GM21723 (cell line): ENCODE measurements at regions not wholly inside any gene's neighbourhood (a gene's known extent, or its start where the extent isn't known, plus 50 kb on each side); places are given as distances from the start of the nearest gene placed in this dataset.

Experiments
- ATAC-seq: cut with Tn5 transposase; IDR thresholded peaks from one replicate; pipeline ENCODE4 v1.9.1; 2021; ENCODE audit warnings: mild to moderate bottlenecking, moderate library complexity; ENCODE audit not compliant: unreplicated experiment

DNA sequence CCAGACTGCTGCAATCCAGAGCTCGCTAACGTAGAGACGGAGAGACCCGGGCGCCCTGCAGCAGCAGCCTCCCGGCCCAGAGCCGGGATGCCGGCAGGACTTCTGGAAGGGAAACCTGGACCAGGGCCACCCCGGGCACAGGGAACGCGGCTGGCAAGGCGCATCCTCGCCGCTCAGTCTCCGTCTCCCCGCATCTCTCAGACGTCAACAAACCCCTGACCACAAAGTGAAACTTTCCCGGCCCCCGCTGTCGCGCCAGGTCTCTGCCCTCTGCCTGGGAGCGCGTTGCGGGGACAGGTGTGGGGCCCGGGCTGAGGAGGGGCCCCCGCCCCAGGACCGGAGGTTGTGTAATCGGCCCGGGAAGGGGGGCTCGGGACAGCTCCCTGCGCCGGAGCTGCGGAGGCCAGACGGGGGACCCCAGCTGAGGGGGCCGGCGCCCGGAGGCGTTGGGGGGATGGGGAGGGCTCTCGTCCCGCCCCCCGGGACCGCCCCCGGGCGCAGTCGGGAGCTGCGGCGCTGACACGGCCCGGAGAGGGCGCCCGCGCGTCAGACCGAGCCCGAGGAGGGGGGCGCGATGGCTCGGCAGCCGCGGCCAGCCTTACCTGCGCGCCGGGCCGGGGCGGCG lies 116.6 kb upstream of the HIVEP3 start:
- peak; percentile 75 for ATAC-seq

DNA sequence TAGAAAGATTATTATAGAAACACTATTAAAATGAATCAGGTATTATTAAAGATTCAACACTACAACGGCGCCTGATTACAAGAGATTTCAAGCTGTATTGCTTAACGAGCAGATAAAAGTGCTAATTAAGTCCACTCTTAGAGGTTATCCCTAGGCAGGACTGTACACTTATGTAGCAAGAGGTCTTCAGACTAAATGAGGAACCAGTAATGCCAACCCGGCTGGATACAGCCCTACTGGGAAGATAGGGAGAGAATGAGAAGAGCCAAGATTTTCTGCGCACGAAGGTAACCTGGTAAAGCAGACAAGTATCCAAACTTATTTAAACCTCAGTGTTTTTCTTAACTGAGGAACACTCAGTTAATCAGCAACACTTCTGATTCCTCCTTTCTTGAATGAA lies 115.7 kb upstream of the HIVEP3 start:
- ATAC-seq = no peak

DNA sequence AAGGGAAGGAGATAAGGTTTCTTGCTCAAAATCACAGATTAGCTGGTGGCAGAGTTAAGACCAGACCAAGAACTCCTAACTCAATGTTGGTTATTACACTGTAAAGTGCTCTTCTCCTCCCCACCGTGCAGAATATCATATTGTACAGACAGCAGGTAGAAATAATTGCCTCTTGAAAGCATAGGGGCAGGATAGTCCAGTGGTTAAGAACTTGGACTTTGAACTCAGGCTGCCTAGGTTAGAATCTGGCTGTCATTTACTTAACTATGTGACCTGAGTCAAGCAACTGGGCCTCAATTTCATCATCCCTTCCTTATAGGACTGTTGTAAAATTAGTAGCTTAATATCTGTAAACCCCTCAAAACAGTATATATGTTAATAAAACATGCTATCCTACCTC lies 114.9 kb upstream of the HIVEP3 start:
- ATAC-seq = no peak

DNA sequence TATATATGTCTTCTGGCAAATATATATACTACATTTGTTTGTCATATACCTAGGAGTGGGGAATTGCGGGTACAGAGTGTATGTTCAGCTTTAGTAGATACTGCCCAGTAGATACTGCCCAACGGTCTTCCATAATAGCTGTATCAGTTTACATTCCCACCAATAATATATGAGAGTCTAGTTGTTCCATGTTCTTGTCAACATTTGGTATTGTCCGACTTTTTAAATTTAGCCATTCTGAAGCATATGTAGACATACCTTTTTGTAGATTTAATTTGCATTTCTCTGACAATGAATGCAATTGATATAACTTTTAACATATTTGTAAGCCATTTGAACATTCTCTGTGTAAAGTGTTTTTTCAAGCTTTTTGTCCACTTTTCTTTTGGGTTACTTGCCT lies 99.0 kb upstream of the HIVEP3 start:
- no peak for ATAC-seq

DNA sequence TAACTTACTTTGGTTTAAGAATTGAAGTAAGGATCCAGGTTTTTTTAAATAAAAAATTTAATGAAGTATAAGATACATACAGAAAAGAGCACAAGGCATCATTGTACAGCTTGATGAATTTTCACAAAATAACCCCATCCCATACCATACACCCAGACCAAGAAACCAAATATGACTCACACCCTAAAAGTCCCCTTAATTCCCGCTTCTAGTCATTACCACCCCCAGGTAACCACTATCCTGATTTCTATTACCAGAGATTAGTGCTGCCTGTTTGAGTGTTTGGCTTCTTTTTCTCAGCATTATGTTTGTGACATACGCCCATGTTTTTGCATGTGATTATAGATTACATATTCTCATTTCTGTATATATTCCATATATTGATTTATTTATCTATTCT lies 98.5 kb upstream of the HIVEP3 start:
- no peak for ATAC-seq

DNA sequence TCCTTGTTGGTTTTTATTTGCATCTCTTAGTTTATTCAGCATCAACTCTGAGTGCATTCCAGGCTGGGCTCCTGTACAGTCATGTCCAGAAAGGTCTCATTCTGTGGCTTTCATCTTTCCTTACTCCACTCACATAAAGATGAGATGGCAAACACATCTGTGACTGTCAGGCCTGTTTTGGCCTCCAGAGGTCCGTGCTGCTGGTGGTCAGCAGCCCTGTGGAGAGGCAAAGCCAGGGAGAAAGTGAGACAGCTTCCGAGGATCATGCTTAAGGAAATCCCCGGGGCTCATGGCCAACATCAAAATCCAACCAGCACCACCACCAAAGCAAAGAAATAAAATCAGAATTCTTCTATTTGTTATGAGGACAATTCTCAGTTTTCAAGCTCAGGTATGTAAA lies 96.1 kb upstream of the HIVEP3 start:
- ATAC-seq = no peak

DNA sequence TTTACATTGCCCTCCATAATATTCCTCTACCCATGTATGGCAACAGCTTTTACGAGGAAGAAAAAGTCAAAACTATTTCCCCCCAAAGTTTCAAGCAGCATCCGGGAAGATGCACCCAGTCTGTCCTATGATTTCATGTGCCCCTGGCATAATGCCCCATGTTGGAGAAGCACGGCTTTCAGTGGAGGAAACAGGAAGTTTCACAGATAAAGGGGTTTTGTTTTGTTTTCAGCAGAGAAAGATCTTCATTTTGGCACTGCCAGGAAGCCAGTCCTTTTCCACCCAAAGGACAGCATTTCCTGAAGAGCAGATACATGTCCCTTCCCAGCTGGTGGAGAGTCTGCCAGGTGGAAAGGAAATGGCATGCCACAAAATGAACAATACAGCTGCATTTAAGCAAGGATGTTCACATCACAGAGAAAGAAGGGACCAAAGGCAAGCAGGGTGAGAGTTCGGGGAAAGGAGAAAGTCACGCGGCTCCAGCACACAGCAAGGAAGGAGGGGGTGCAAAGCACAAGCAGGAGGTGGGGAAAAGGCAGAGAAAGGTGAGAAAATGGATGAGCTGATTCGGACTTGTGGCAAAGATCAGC lies 95.3 kb upstream of the HIVEP3 start:
- ATAC-seq = no peak

DNA sequence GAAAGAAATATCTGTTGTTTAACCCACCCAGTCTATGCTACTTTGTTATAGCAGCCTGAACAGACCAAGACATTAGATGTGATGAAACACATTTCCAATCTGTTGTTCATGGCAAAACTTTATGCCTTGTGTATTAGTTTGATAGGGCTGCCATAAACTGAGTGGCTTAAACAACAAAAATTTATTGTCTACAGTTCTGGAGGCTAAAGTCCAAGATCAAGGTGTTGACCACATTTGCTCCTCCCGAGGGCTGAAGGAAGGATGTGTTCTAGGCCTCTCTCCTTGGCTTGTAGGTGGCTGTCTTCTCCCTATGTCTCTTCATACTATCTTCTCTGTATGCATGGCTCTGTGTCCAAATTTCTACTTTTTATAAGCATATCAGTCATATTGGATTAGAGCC lies 94.1 kb upstream of the HIVEP3 start:
- ATAC-seq = no peak

DNA sequence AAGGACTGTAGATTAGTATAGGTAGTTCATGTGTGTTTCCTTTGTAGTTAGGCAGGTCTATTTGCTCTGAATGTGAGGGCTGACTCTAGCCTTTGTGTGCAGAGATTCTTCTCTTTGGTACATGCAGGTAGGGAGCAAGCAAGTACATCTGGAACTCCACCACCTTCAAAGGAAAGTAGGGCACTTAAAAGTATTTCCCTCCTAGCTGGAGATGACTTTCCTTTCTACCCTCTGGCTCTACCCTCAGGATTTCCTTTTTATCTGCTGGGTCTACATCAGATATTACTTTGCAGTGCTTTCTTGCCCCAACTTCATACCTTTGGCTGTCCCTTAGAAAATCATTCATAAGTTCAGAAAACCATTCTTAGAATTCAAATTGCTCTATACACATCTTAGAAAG lies 91.7 kb upstream of the HIVEP3 start:
- no peak for ATAC-seq

DNA sequence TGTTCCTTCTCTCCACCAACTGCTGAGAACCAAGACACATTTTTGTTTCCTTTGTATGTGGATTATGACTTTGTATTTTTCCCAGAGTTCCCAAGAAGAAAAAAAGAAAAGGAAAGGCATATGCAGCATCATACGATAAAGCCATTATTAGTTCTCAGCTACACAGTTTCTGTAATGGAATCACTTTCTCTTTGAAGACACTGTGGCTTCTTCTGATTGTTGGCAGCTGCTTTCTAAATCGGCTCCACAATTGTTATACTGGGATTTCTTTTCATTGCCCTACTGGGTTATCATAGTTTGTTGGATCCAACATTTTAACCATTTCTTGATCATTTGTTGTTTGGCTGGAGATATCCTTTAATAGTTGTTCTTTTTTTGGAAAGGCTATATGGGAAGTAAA lies 89.5 kb upstream of the HIVEP3 start:
- ATAC-seq = no peak

DNA sequence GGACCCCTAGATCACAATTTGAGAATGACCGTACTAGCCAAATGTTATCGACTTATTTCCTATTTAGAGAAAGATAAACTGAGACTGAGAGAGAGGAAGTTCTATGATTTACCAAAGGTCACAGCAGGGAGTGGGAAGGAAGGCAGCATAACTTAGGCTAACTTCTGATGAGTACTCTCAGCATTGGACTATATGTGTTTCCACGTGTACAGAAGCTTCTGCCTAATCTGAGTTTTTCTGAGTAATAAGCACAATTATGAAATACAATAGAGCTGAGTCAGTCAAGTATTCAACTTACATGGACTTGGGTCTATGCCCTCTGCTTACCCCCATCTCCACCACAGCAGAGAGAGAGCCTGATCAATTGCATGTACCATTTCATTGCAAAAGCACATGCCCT lies 88.1 kb upstream of the HIVEP3 start:
- ATAC-seq = no peak

DNA sequence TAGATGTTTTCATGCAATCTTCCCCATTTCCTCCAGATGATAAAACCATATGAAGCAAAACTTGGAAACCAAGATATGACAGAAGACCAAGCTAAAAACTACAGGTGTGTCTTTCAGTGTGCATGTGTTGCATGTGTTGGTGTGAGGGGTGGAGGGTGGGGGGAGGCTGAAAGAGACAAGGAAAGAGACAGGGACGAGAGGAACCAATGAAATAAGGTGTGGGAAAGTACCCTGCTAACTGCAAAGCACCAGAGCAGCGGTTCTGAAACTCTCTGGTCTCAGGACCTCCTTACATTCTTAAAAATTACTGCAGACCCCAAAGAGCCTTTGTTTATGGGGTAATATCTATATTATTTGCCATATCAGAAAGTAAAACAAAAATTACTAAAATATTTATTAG lies 87.4 kb upstream of the HIVEP3 start:
- no peak for ATAC-seq

DNA sequence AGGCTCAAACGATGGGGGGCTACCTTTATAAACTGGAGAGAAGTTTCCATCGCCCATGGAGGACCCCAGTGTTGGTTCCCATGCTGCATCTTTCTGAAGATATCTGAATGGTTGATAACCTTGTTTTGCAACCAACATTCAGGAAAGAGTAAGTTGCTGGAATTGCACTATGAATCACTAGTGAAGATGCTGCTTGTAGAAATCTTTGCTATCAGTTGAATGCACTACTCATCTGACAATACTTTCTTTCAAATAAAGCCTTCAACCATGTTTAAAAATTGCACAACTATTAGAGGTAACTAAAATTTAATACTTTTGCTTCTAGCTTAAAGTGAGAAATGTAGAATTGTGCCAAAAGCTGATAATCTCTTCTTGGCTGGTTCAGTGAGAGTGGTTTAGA lies 86.8 kb upstream of the HIVEP3 start:
- ATAC-seq = no peak

DNA sequence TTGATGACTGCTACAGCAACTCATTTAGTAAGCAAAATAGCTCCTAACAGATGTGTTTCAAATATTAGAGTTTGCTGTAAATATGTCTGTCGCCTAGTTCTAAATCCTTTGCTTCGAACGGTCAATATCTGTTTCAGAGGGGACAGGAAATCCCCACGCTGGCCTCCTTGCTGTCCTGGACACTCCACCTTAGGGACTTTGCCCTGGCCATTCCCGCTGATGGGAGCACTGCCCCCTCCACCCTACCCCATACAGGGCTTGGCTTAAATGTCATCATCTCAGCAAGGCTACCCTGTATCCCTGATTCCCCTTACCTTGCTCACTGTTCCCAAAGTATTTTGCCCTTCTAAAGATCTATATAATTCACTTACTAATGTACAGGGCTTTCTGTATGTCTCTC lies 86.1 kb upstream of the HIVEP3 start:
- no peak for ATAC-seq

DNA sequence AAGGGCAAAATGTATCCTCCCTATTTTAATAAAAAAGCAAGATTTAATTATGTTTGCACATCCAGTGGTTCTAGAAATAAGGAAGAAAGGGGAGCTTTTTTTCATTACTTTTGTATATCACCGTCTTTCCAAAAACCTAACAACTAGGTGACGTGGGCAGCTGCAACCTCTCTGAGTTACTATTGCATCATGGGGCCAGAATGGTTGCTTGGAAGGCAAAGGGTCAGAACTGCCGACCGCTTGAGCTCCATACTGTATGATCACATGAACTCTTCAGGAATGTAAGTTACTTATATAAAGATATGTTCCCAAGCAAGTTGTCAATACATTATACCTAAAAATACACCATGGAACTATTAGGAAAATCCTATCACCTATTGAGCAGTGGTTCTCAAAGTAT lies 85.6 kb upstream of the HIVEP3 start:
- no peak for ATAC-seq

DNA sequence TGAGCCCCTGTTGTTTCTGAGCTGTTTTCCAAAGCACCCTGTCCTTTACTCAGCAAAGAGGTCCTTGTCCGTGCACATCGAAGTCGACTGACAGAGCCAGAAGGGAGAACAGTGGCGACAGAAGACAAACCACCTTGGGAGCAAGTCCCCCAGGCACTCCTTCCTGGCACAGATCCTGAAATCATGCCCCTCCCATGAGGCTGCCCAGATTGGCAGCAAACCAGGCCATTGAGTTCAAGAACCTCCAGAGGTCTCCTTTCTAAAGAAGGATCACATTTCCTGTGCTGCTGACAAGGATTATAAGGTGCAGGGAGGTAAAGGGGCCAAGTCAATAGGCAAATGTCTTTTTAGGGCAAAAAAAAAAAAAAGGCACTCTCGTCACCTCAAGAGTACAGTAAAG lies 84.7 kb upstream of the HIVEP3 start:
- ATAC-seq = no peak

DNA sequence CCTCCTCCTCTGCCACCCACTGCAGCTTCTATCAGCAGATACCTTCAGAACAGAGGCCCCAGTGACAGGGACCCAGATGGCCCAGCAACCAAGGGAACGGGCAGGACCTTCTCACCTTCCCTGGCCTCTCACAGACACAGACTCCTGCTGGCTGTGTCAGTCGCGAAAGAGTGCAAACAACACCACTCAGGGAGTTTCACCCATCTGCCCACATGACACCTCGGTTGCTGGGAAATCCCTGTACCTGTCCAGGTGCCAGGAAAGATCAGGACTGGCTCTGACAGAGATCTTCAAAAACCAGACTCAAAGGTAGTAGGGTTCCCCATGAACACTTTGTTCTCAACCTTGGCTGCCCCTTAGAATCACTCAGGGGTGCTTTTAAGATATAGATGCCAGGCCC lies 83.5 kb upstream of the HIVEP3 start:
- no peak for ATAC-seq

DNA sequence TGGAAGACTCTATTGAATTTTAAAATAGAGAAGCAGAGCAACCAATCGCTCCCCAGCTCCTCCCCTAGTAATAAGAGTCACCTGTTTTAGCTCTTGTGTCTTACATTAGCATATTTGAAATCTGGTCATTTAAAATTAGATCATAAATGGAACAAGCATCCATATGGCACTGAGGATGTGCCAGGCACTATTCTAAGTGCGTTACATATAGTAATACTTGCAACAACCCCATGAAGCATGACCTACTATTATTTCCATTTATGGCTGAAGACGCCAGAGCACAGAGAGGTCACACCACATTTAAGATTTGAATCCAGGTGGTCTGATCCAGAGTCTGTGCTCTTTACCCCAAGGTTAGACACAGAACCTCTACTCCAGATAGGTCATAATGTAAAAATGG lies 82.0 kb upstream of the HIVEP3 start:
- no peak for ATAC-seq

DNA sequence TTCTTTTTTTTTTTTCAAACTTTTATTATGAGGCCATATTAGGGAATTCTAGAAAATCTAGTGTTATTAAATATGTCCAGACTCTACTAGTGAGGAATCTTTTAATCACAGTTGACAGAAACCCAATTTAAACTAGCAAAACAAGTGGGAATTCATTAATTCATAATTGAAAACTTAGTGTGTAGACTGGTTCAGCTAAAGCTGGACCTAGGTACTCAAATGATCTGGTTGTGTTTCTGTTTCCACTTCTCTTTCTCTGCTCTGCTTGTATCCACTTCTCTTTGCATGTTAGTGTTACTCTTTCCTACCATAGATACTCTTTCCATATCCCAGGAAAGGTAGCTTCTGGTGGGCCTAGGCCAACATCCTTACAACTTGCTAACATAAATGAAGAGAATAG lies 81.2 kb upstream of the HIVEP3 start:
- ATAC-seq = no peak

DNA sequence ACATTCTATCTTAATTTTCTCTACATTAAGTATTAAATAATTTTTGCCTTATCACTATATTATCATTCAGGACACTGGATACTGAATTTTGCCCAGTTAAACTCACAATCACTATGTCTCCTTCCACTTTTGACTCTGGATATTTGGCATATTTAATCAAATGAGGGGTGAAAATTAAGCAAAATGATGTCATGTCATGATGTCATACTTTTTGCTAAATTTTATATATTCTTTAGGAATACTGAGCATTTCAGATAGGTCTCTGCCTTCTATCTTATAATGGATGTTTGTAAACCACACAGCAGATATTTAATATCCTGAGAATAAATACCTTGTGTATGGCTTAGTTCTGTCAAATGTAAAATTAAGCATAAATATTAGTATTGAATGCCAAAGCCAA lies 79.5 kb upstream of the HIVEP3 start:
- ATAC-seq = no peak

DNA sequence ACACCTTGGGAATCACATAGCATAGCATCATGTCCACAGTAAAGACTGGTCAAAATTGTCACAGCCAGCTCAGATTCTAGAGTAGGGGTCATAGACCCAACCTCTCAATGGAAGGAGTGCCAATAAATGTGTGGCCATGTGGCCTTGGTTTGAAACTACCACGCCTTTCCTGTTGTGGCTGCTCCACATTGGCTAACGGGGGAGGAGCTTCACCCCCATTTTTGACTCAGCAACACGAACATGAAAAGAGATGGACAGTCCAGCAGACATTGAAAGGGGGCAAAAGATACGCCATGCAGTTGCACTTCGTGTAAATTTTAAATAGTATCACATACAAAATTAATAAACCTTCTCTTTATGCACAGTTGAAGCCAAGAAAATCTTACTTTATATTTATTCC lies 78.4 kb upstream of the HIVEP3 start:
- ATAC-seq = no peak

DNA sequence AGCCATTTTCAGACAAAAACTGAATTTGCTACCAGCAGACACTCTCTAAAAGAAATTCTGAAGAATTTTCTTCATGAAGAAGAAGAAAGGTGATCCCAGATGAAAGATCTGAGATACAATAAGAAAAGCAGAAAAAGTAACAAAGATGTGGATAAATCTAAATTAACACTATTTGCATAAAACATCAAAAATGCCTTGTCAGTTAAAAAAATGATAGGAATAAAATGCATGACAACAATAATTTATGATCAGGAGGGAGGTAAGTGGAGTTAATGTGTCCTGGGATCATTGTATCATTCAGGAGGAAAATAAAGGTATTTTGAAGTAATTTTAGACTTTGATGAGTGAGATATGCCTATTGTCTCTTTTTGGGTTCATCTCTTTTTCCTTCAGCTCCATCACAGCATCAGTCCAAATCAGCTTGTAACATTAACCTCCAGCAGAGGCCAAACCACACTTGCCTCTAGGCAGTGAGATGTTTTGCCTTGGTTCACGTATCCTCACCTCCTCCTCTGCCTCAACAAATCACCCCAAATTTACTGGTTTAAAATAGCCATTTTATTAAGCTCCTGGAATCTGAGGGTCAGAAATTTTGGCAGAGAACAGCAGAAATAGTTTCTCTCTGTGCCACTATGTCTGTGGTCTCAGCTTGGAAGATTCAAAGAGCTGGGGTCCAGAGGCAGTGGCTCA lies 76.9 kb upstream of the HIVEP3 start:
- ATAC-seq = no peak
